ELR (cell line): ENCODE measurements at regions not wholly inside any gene's neighbourhood (a gene's known extent, or its start where the extent isn't known, plus 50 kb on each side); places are given as distances from the start of the nearest gene placed in this dataset.
"Not testable (repeated sequence)": the region's sequence is repeated elsewhere in the genome, so short reads cannot be mapped to it uniquely, and the experiment has no call there.

ENCODE experiments used
- DNase-seq: peaks from one replicate; pipeline ENCODE4 v3.0.0-alpha.2; 2015; ENCODE audit warnings: low read depth

GRCh38 chr1:198934426-198934825 is 295.6 kb downstream of the PTPRC start:
- DNase-seq = no peak

GRCh38 chr1:198934901-198935305 is 296.1 kb downstream of the PTPRC start:
- peak; percentile 84 for DNase-seq

GRCh38 chr1:198935306-198935921 is 296.6 kb downstream of the PTPRC start:
- DNase-seq = peak; percentile 99

GRCh38 chr1:198936371-198937083 is 297.7 kb downstream of the PTPRC start:
- DNase-seq = peak; percentile 66

GRCh38 chr1:198937231-198938031 is 298.6 kb downstream of the PTPRC start:
- peak; percentile 96 for DNase-seq

GRCh38 chr1:198939286-198939685 is 300.4 kb downstream of the PTPRC start:
- no peak for DNase-seq

GRCh38 chr1:198939956-198940355 is 301.1 kb downstream of the PTPRC start:
- DNase-seq = no peak

- DNase-seq = no peak
Observed at GRCh38 chr1:198942466-198942865, 303.6 kb downstream of the PTPRC start.

- DNase-seq = no peak
Observed at GRCh38 chr1:198943484-198944187, 304.8 kb downstream of the PTPRC start.

- no peak for DNase-seq
Observed at GRCh38 chr1:198947456-198947855, 308.6 kb downstream of the PTPRC start.

- no peak for DNase-seq
Observed at GRCh38 chr1:198948895-198949659, 310.2 kb downstream of the PTPRC start.

GRCh38 chr1:198950036-198950435 is 311.2 kb downstream of the PTPRC start:
- no peak for DNase-seq

- no peak for DNase-seq
Observed at GRCh38 chr1:198955085-198955484, 316.2 kb downstream of the PTPRC start.

- DNase-seq = no peak
Observed at GRCh38 chr1:198957044-198957443, 318.2 kb downstream of the PTPRC start.

- no peak for DNase-seq
Observed at GRCh38 chr1:198959032-198959431, 320.2 kb downstream of the PTPRC start.

- DNase-seq = no peak
Observed at GRCh38 chr1:198959676-198960075, 320.8 kb downstream of the PTPRC start.

- not testable (repeated sequence) for DNase-seq
Observed at GRCh38 chr1:198963796-198964195, 325.0 kb downstream of the PTPRC start.

GRCh38 chr1:198966519-198966918 is 327.7 kb downstream of the PTPRC start:
- no peak for DNase-seq

GRCh38 chr1:198967566-198967965 is 328.7 kb downstream of the PTPRC start:
- no peak for DNase-seq

GRCh38 chr1:198968866-198969265 is 330.0 kb downstream of the PTPRC start:
- DNase-seq = no peak

- no peak for DNase-seq
Observed at GRCh38 chr1:198969981-198970380, 331.1 kb downstream of the PTPRC start.

- DNase-seq = peak; percentile 59
Observed at GRCh38 chr1:198970916-198971315, 332.1 kb downstream of the PTPRC start.
